HG02798 (cell line): ENCODE measurements at regions not wholly inside any gene's neighbourhood (a gene's known extent, or its start where the extent isn't known, plus 50 kb on each side); places are given as distances from the start of the nearest gene placed in this dataset.
"Not testable (repeated sequence)": the region's sequence is repeated elsewhere in the genome, so short reads cannot be mapped to it uniquely, and the experiment has no call there.

Experiments
- ATAC-seq: cut with Tn5 transposase; IDR thresholded peaks from one replicate; pipeline ENCODE4 v1.9.1; 2021; ENCODE audit warnings: mild to moderate bottlenecking; ENCODE audit not compliant: unreplicated experiment, poor library complexity

- no peak for ATAC-seq
Observed at GRCh38 chr5:71817891-71818290, 98.8 kb downstream of the CARTPT start.

GRCh38 chr5:71821029-71821428, 102.0 kb downstream of the CARTPT start:
- ATAC-seq, result no peak

- ATAC-seq, result not testable (repeated sequence)
Observed at GRCh38 chr5:71822065-71822464, 103.0 kb downstream of the CARTPT start.

- no peak for ATAC-seq
Observed at GRCh38 chr5:71825992-71826391, 106.9 kb downstream of the CARTPT start.

- no peak for ATAC-seq
Observed at GRCh38 chr5:71828291-71829040, 109.4 kb downstream of the CARTPT start.

- ATAC-seq, result no peak
Observed at GRCh38 chr5:71829206-71829605, 110.1 kb downstream of the CARTPT start.

GRCh38 chr5:71830681-71831539, 111.8 kb downstream of the CARTPT start:
- ATAC-seq, result no peak

- ATAC-seq, result no peak
Observed at GRCh38 chr5:71832812-71833715, 114.0 kb downstream of the CARTPT start.

- ATAC-seq, result no peak
Observed at GRCh38 chr5:71834601-71835000, 115.5 kb downstream of the CARTPT start.

- ATAC-seq, result no peak
Observed at GRCh38 chr5:71836084-71836483, 117.0 kb downstream of the CARTPT start.

GRCh38 chr5:71836559-71837112, 117.6 kb downstream of the CARTPT start:
- no peak for ATAC-seq

- no peak for ATAC-seq
Observed at GRCh38 chr5:71838286-71838685, 119.2 kb downstream of the CARTPT start.

- no peak for ATAC-seq
Observed at GRCh38 chr5:71839096-71839884, 120.2 kb downstream of the CARTPT start.

GRCh38 chr5:71841107-71841506, 122.0 kb downstream of the CARTPT start:
- ATAC-seq, result no peak

- ATAC-seq, result no peak
Observed at GRCh38 chr5:71843111-71843510, 124.0 kb downstream of the CARTPT start.

GRCh38 chr5:71844862-71845261, 125.8 kb downstream of the CARTPT start:
- no peak for ATAC-seq

GRCh38 chr5:71859515-71859914, 140.4 kb downstream of the CARTPT start:
- ATAC-seq, result no peak

- ATAC-seq, result no peak
Observed at GRCh38 chr5:71860048-71860447, 141.0 kb downstream of the CARTPT start.

GRCh38 chr5:71861682-71862081, 142.6 kb downstream of the CARTPT start:
- ATAC-seq, result no peak
